ENCODE measurements at regions not wholly inside any gene's neighbourhood (a gene's known extent, or its start where the extent isn't known, plus 50 kb on each side); places are given as distances from the start of the nearest gene placed in this dataset.
"Not testable (repeated sequence)": the region's sequence is repeated elsewhere in the genome, so short reads cannot be mapped to it uniquely, and the experiment has no call there.

- DNase-seq = no peak
- H3K9me3 ChIP-seq (replicated peaks in 1 of 2; ENCODE audit: control insufficient read depth in 1 of 2, insufficient read depth in 1 of 2, low read length in 2 of 2) = no peaks in the 10 kb centered on the region
- H3K4me1 ChIP-seq (ENCODE audit: control insufficient read depth in 1 of 2, insufficient read depth in 2 of 2, low read length in 2 of 2) = no peaks in the 10 kb centered on the region
- H3K79me2 ChIP-seq (ENCODE audit: insufficient read depth, low read length) = no peaks in the 10 kb centered on the region
- intact Hi-C loops (cut with micrococcal nuclease) = no loop called here
- H3K27me3 Mint-ChIP-seq (ENCODE audit: low read depth in 3 of 3) = peaks cover 0 to 2% (median 0%) of the 10 kb centered on the region in 3 donors
- H3K36me3 ChIP-seq (replicated peaks in 1 of 2; ENCODE audit: control insufficient read depth in 1 of 2, insufficient read depth in 2 of 2, low read length in 2 of 2) = no peaks in the 10 kb centered on the region
- no peaks in the 10 kb centered on the region for H3K4me1 Mint-ChIP-seq
- H3K27me3 ChIP-seq (ENCODE audit: control insufficient read depth in 2 of 2, insufficient read depth in 2 of 2, low read length in 2 of 2) = no peaks in the 10 kb centered on the region
- H3K9me3 Mint-ChIP-seq = peaks cover 0 to 2% (median 0%) of the 10 kb centered on the region in 7 donors
- H4K20me1 ChIP-seq (ENCODE audit: insufficient read depth, low read length) = no peaks in the 10 kb centered on the region
- no peak overlapping the region for H3K27ac ChIP-seq (ENCODE audit: low read depth in 1 of 2, low read length in 2 of 2)
- no peak overlapping the region for H3K4me2 ChIP-seq (replicated peaks; ENCODE audit: extremely low read depth, low read length, poor library complexity, severe bottlenecking)
- H3K4me3 Mint-ChIP-seq = no peak overlapping the region
- no peak overlapping the region for H2AFZ ChIP-seq (ENCODE audit: insufficient read depth, low read depth, low read length, poor library complexity, severe bottlenecking)
- no peak overlapping the region for H3K27ac Mint-ChIP-seq
- TF ChIP-seq CTCF (IDR thresholded peaks at IDR 0.05) = no peak
- no peak overlapping the region for H3K4me3 ChIP-seq (replicated peaks in 1 of 3; ENCODE audit: low read depth in 2 of 3, low read length in 3 of 3)
- H3K9ac ChIP-seq (ENCODE audit: insufficient read depth, low read length, poor library complexity, severe bottlenecking) = no peak overlapping the region
- no peaks in the 10 kb centered on the region for H3K36me3 Mint-ChIP-seq
Observed at GRCh38 chrX:94850811-94851210, 1176.8 kb downstream of the FAM133A start.

GRCh38 chrX:94854251-94854650 lies 1180.2 kb downstream of the FAM133A start:
- no peak for TF ChIP-seq CTCF (IDR thresholded peaks at IDR 0.05)
- H3K36me3 Mint-ChIP-seq = no peaks in the 10 kb centered on the region
- peaks cover 0 to 2% (median 0%) of the 10 kb centered on the region in 7 donors for H3K9me3 Mint-ChIP-seq
- Histone ChIP-seq H3K9me3 (replicated peaks in 1 of 2; ENCODE audit: control insufficient read depth in 1 of 2, insufficient read depth in 1 of 2, low read length in 2 of 2) (no peaks in the 10 kb centered on the region), H3K4me2 (replicated peaks; ENCODE audit: extremely low read depth, low read length, poor library complexity, severe bottlenecking) (no peak overlapping the region), H4K20me1 (ENCODE audit: insufficient read depth, low read length) (no peaks in the 10 kb centered on the region), H3K27me3 (ENCODE audit: control insufficient read depth in 2 of 2, insufficient read depth in 2 of 2, low read length in 2 of 2) (no peaks in the 10 kb centered on the region), H3K4me1 (ENCODE audit: control insufficient read depth in 1 of 2, insufficient read depth in 2 of 2, low read length in 2 of 2) (no peaks in the 10 kb centered on the region), H2AFZ (ENCODE audit: insufficient read depth, low read depth, low read length, poor library complexity, severe bottlenecking) (no peak overlapping the region), H3K27ac (ENCODE audit: low read depth in 1 of 2, low read length in 2 of 2) (no peak overlapping the region), H3K36me3 (replicated peaks in 1 of 2; ENCODE audit: control insufficient read depth in 1 of 2, insufficient read depth in 2 of 2, low read length in 2 of 2) (no peaks in the 10 kb centered on the region), H3K9ac (ENCODE audit: insufficient read depth, low read length, poor library complexity, severe bottlenecking) (no peak overlapping the region), H3K79me2 (ENCODE audit: insufficient read depth, low read length) (no peaks in the 10 kb centered on the region), H3K4me3 (replicated peaks in 1 of 3; ENCODE audit: low read depth in 2 of 3, low read length in 3 of 3) (no peak overlapping the region)
- WGBS (ENCODE audit: insufficient coverage) = no CpG with 5 or more reads among the region's 1 CpG
- DNase-seq = no peak
- no peak overlapping the region for H3K4me3 Mint-ChIP-seq
- intact Hi-C loops (cut with micrococcal nuclease) = no loop called here
- H3K27ac Mint-ChIP-seq = no peak overlapping the region
- no peaks in the 10 kb centered on the region for H3K4me1 Mint-ChIP-seq
- peaks cover 0 to 2% (median 0%) of the 10 kb centered on the region in 3 donors for H3K27me3 Mint-ChIP-seq (ENCODE audit: low read depth in 3 of 3)

- H3K79me2 ChIP-seq (ENCODE audit: insufficient read depth, low read length); H3K9me3 ChIP-seq (replicated peaks in 1 of 2; ENCODE audit: control insufficient read depth in 1 of 2, insufficient read depth in 1 of 2, low read length in 2 of 2); H3K4me3 ChIP-seq (replicated peaks in 1 of 3; ENCODE audit: low read depth in 2 of 3, low read length in 3 of 3); H3K9ac ChIP-seq (ENCODE audit: insufficient read depth, low read length, poor library complexity, severe bottlenecking); H3K27ac Mint-ChIP-seq; H3K4me2 ChIP-seq (replicated peaks; ENCODE audit: extremely low read depth, low read length, poor library complexity, severe bottlenecking); H3K36me3 Mint-ChIP-seq; H3K4me1 Mint-ChIP-seq; H3K4me3 Mint-ChIP-seq; H3K9me3 Mint-ChIP-seq; H3K27me3 ChIP-seq (ENCODE audit: control insufficient read depth in 2 of 2, insufficient read depth in 2 of 2, low read length in 2 of 2); H4K20me1 ChIP-seq (ENCODE audit: insufficient read depth, low read length); H3K4me1 ChIP-seq (ENCODE audit: control insufficient read depth in 1 of 2, insufficient read depth in 2 of 2, low read length in 2 of 2); DNase-seq; H3K27ac ChIP-seq (ENCODE audit: low read depth in 1 of 2, low read length in 2 of 2); H3K36me3 ChIP-seq (replicated peaks in 1 of 2; ENCODE audit: control insufficient read depth in 1 of 2, insufficient read depth in 2 of 2, low read length in 2 of 2); H2AFZ ChIP-seq (ENCODE audit: insufficient read depth, low read depth, low read length, poor library complexity, severe bottlenecking); H3K27me3 Mint-ChIP-seq (ENCODE audit: low read depth in 3 of 3); intact Hi-C loops (cut with micrococcal nuclease): not testable (repeated sequence)
- no CpG with 5 or more reads among the region's 19 CpGs for WGBS (ENCODE audit: insufficient coverage)
Observed at GRCh38 chrX:94862470-94862869, 1188.5 kb downstream of the FAM133A start.

All from CD14-positive monocyte (primary cell).